SU-DHL-6 (cell line): ENCODE measurements at regions not wholly inside any gene's neighbourhood (a gene's known extent, or its start where the extent isn't known, plus 50 kb on each side); places are given as distances from the start of the nearest gene placed in this dataset.

Source experiments
- H2AFZ ChIP-seq: fragments of 200-600 bp; sonication (generic); 2 replicates; pipeline ENCODE4 v1.6.1; 2014; ENCODE audit warnings: low read depth, mild to moderate bottlenecking, moderate library complexity, mixed read lengths, antibody characterized with exemption, low read length; ENCODE audit not compliant: severe bottlenecking
- H3F3A ChIP-seq: fragments of 200-600 bp; shearing (Covaris generic); 2 replicates; pipeline ENCODE4 v1.6.0; 2016; ENCODE audit warnings: antibody characterized with exemption, mild to moderate bottlenecking; ENCODE audit not compliant: insufficient read depth
- H3K27ac ChIP-seq: fragments of 200-600 bp; sonication (generic); 2 replicates; pipeline ENCODE4 v1.5.1; 2016; ENCODE audit warnings: low read depth, mild to moderate bottlenecking, low read length, moderate library complexity, mixed read lengths
- H3K27me3 ChIP-seq: fragments of 200-600 bp; sonication (generic), shearing (Covaris generic); 2 replicates; pipeline ENCODE4 v1.6.0; 2014; ENCODE audit warnings: mild to moderate bottlenecking, low read length
- H3K36me3 ChIP-seq: fragments of 200-600 bp; sonication (generic); 2 replicates; pipeline ENCODE4 v1.6.1; 2014; ENCODE audit warnings: mild to moderate bottlenecking, low read length, mixed read lengths
- H3K4me2 ChIP-seq: fragments of 300-600, 200-600 bp; shearing (Covaris generic), sonication (generic); 2 replicates; pipeline ENCODE4 v1.6.0; 2014; ENCODE audit warnings: low read length, low read depth, mild to moderate bottlenecking; ENCODE audit not compliant: poor library complexity, severe bottlenecking
- H3K4me3 ChIP-seq: fragments of 200-600 bp; sonication (generic); 2 replicates; pipeline ENCODE4 v1.5.1; 2014; ENCODE audit warnings: antibody characterized with exemption, low read length, mild to moderate bottlenecking, mixed read lengths; ENCODE audit not compliant: insufficient read depth, poor library complexity, severe bottlenecking
- H3K79me2 ChIP-seq: fragments of 200-600 bp; sonication (generic); 2 replicates; pipeline ENCODE4 v1.6.1; 2014; ENCODE audit warnings: mild to moderate bottlenecking, low read length, moderate library complexity; ENCODE audit not compliant: insufficient read depth
- H3K9ac ChIP-seq: fragments of 200-600 bp; sonication (generic); 2 replicates; pipeline ENCODE4 v1.7.0; 2014; ENCODE audit warnings: mild to moderate bottlenecking, low read length
- H3K9me2 ChIP-seq: fragments of 200-600 bp; sonication (generic); replicated peaks from 2 replicates; pipeline ENCODE4 v1.6.1; 2014; ENCODE audit warnings: low read length; ENCODE audit not compliant: insufficient read depth
- H3K9me3 ChIP-seq: fragments of 200-600 bp; sonication (generic); 2 replicates; pipeline ENCODE4 v1.6.1; 2014; ENCODE audit warnings: low read length, mixed read lengths; ENCODE audit not compliant: insufficient read depth
- H4K20me1 ChIP-seq: fragments of 200-600 bp; sonication (generic); 2 replicates; pipeline ENCODE4 v1.6.1; 2014; ENCODE audit warnings: low read depth, mild to moderate bottlenecking, antibody characterized with exemption, low read length, moderate library complexity, mixed read lengths
- EZH2phosphoT487 ChIP-seq: fragments of 200-600 bp; sonication (generic), shearing (Covaris generic); conservative IDR thresholded peaks from 2 replicates; pipeline ENCODE4 v1.6.1; 2018; ENCODE audit warnings: mild to moderate bottlenecking, antibody characterized with exemption, low read length, moderate library complexity, mixed read lengths
- TF ChIP-seq, protein P1 (sequence below): fragments of 200-600 bp; sonication (generic); IDR thresholded peaks from one replicate; pipeline ENCODE4 v1.5.1; 2017; ENCODE audit warnings: antibody characterized with exemption, mild to moderate bottlenecking, low read length, moderate library complexity; ENCODE audit not compliant: insufficient read depth, poor library complexity, severe bottlenecking

- Histone ChIP-seq H3K79me2 (no peaks in the 10 kb centered on the region), H3K4me3 (no peak overlapping the region)
Measured at GRCh38 chr15:96262549-96263489, 67.7 kb upstream of the NR2F2 start.

DNA sequence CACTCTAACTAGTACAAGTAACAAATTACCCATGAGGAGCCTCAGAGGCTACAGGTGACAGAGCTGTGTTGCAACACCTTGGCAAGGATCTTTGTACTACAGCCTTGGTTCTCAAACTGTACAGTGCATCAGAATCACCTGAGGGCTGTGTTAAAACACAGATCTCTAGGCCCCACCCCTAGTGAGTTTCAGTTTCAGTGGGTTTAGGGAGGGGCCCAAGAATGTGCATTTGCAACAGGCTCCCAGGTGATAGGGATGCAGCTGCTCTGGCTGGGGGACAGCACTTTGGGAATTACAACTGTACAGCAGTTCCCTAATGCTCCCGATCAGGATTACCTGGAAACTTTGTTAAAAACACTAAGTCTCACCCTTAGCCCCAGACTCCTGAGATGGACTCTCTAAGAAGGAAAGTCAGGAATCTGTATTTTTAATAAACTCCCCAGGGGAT, 66.1 kb upstream of the NR2F2 start:
- Histone ChIP-seq H2AFZ (no peak overlapping the region), H3K4me2 (no peak overlapping the region), H3K79me2 (no peaks in the 10 kb centered on the region), H3F3A (no peaks in the 10 kb centered on the region), H3K9me3 (no peaks in the 10 kb centered on the region), H3K4me3 (no peak overlapping the region), H3K36me3 (no peaks in the 10 kb centered on the region), H4K20me1 (no peaks in the 10 kb centered on the region), H3K9me2 (no peaks in the 10 kb centered on the region), H3K9ac (no peak overlapping the region), H3K27ac (no peak overlapping the region), H3K27me3 (no peaks in the 10 kb centered on the region)
- TF ChIP-seq, protein P1, sequence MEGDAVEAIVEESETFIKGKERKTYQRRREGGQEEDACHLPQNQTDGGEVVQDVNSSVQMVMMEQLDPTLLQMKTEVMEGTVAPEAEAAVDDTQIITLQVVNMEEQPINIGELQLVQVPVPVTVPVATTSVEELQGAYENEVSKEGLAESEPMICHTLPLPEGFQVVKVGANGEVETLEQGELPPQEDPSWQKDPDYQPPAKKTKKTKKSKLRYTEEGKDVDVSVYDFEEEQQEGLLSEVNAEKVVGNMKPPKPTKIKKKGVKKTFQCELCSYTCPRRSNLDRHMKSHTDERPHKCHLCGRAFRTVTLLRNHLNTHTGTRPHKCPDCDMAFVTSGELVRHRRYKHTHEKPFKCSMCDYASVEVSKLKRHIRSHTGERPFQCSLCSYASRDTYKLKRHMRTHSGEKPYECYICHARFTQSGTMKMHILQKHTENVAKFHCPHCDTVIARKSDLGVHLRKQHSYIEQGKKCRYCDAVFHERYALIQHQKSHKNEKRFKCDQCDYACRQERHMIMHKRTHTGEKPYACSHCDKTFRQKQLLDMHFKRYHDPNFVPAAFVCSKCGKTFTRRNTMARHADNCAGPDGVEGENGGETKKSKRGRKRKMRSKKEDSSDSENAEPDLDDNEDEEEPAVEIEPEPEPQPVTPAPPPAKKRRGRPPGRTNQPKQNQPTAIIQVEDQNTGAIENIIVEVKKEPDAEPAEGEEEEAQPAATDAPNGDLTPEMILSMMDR, result no peak
- no peak for TF ChIP-seq EZH2phosphoT487

More at GRCh38 chr15:96262549-96263489, 67.7 kb upstream of the NR2F2 start:
- Histone ChIP-seq H4K20me1 (no peaks in the 10 kb centered on the region), H3K36me3 (no peaks in the 10 kb centered on the region), H3F3A (no peaks in the 10 kb centered on the region), H3K9me3 (no peaks in the 10 kb centered on the region), H3K4me2 (no peak overlapping the region), H3K27ac (no peak overlapping the region), H2AFZ (no peak overlapping the region), H3K9ac (no peak overlapping the region), H3K27me3 (no peaks in the 10 kb centered on the region), H3K9me2 (no peaks in the 10 kb centered on the region)
- no peak for TF ChIP-seq EZH2phosphoT487
- TF ChIP-seq, protein P1, result no peak

DNA sequence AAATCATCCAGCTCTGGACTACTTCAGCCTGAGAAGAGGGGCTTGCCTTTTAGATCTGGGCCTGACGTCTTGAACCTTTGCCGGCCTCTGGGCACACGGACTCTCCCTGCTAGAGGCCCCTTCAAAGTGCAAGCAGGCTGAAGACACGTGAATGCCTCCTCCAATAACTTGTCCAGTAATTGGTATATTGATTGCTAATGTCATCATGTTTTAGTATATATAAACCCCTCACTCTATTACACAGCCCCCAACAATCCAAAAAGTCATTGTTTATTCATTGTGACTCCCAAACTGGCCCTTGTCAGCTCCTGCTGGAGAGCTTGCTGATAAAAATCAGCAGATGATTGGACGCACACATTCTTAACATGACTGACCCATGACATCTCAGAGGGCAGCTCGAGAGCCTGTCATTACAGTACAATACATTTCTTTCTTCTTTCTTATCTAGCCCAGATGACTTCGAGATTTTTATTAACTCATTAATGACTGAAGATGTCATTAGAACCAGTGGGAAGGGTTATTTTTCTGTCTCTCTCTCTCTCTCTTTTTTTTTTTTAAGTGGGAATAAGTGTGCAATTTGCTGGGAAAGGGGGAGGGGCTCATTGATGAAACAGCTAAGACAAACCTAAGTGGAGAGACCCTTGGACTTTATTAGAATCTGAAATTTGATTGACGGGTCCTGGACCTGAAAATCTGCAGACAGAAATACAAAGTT, 65.5 kb upstream of the NR2F2 start:
- no peak overlapping the region for H3K4me2 ChIP-seq
- H3K36me3 ChIP-seq, result no peaks in the 10 kb centered on the region
- no peaks in the 10 kb centered on the region for H3K79me2 ChIP-seq
- TF ChIP-seq EZH2phosphoT487, result no peak
- TF ChIP-seq, protein P1, result no peak
- H3F3A ChIP-seq, result no peaks in the 10 kb centered on the region
- no peaks in the 10 kb centered on the region for H3K27me3 ChIP-seq
- H3K9ac ChIP-seq, result no peak overlapping the region
- H2AFZ ChIP-seq, result no peak overlapping the region
- H3K4me3 ChIP-seq, result no peak overlapping the region
- no peaks in the 10 kb centered on the region for H3K9me2 ChIP-seq
- no peaks in the 10 kb centered on the region for H4K20me1 ChIP-seq
- H3K27ac ChIP-seq, result no peak overlapping the region
- H3K9me3 ChIP-seq, result no peaks in the 10 kb centered on the region
